HCT116 (cell line): ENCODE measurements at regions not wholly inside any gene's neighbourhood (a gene's known extent, or its start where the extent isn't known, plus 50 kb on each side); places are given as distances from the start of the nearest gene placed in this dataset.

Source experiments
- ATAC-seq: fragments of 200-7000 bp; cut with Tn5 transposase; 2 replicates; pipeline ENCODE4 v1.9.1; 2020; ENCODE audit warnings: mild to moderate bottlenecking, moderate library complexity
- BruUV-seq: library from RNA; stranded (reverse); fragments of 400-500 nt; replicated peaks from 2 replicates; lab custom pipeline; 2021; lab: Mats Ljungman, UMichigan
- CTCF ChIA-PET: fragments of 300-600 bp; sonication (Branson Sonifier 250); formaldehyde crosslinking; loops from one replicate; lab custom pipeline; 2021; ENCODE audit warnings: antibody characterized with exemption; lab: Charles Lee
- POLR2A ChIA-PET: fragments of 300-600, 350-600 bp; sonication (Branson Sonifier 250); formaldehyde crosslinking; loops from one replicate; lab custom pipeline; 2021; ENCODE audit warnings: antibody characterized with exemption; lab: Charles Lee
- RAD21 ChIA-PET, 2 experiments: fragments of 300-600 bp; sonication (Branson Sonifier 250); formaldehyde crosslinking; loops; one replicate each; lab custom pipeline; 2023; ENCODE audit warnings: low total read pairs in 2 of 2; ENCODE audit not compliant: uncharacterized antibody in 2 of 2, unreplicated experiment in 2 of 2, low non-redundant PET in 1 of 2; lab: Charles Lee
- DNase-seq: peaks from one replicate; pipeline ENCODE4 v3.0.0-alpha.2; 2010; ENCODE audit warnings: low read depth, low spot score
- H2AFZ ChIP-seq: fragments of 200-600 bp; shearing (Covaris generic), sonication (generic); 2 replicates; pipeline ENCODE4 v1.6.1; 2017; ENCODE audit warnings: low read depth, mixed run types, mixed read lengths, antibody characterized with exemption, low read length; ENCODE audit not compliant: poor library complexity, severe bottlenecking
- H3K27ac ChIP-seq: 2 replicates; pipeline ENCODE4 v1.5.1; 2012; ENCODE audit warnings: low read depth, low read length
- H3K27me3 ChIP-seq: fragments of 200-600 bp; sonication (generic); 2 replicates; pipeline ENCODE4 v1.6.1; 2016; ENCODE audit warnings: mixed run types, low read length, mixed read lengths; ENCODE audit not compliant: insufficient read depth
- H3K36me3 ChIP-seq, 2 experiments: fragments of 200-500 bp in 1 of 2; fragments of 200-600 bp in 1 of 2; sonication (Bioruptor generic) in 1 of 2; sonication (generic) in 1 of 2; 2 replicates each; pipeline versions ENCODE4 v1.5.1 to v1.6.1; 2014 to 2016; ENCODE audit warnings: low read length in 2 of 2, inconsistent platforms in 1 of 2, mixed read lengths in 1 of 2, mixed run types in 1 of 2; ENCODE audit not compliant: insufficient read depth in 2 of 2, control insufficient read depth in 1 of 2
- H3K4me1 ChIP-seq, 2 experiments: fragments of 200-600 bp in 1 of 2; sonication (generic) in 1 of 2; 2 replicates each; pipeline versions ENCODE4 v1.5.1 to v1.6.1; 2012 to 2017; ENCODE audit warnings: low read length in 2 of 2, inconsistent platforms in 1 of 2, mild to moderate bottlenecking in 1 of 2, mixed read lengths in 1 of 2, mixed run types in 1 of 2, moderate library complexity in 1 of 2; ENCODE audit not compliant: insufficient read depth in 2 of 2, control insufficient read depth in 1 of 2
- H3K4me2 ChIP-seq: fragments of 200-600 bp; sonication (generic); 2 replicates; pipeline ENCODE4 v1.6.1; 2017; ENCODE audit warnings: mixed run types, low read length, mixed read lengths
- H3K4me3 ChIP-seq, 2 experiments: fragments of 200-600 bp in 1 of 2; sonication (generic) in 1 of 2; replicated peaks in 1 of 2; 2 replicates each; pipeline ENCODE4 v1.5.1; 2011 to 2016; ENCODE audit warnings: low read length in 2 of 2, control low read depth in 1 of 2, low read depth in 1 of 2, mild to moderate bottlenecking in 1 of 2, mixed read lengths in 1 of 2, mixed run types in 1 of 2
- H3K79me2 ChIP-seq: fragments of 200-600 bp; sonication (generic); 2 replicates; pipeline ENCODE4 v1.6.1; 2017; ENCODE audit warnings: mild to moderate bottlenecking, mixed run types, low read length, moderate library complexity, mixed read lengths; ENCODE audit not compliant: insufficient read depth
- H3K9ac ChIP-seq: fragments of 200-600 bp; sonication (generic); 2 replicates; pipeline ENCODE4 v1.6.1; 2016; ENCODE audit warnings: low read length, mixed read lengths
- H3K9me2 ChIP-seq: fragments of 200-600 bp; sonication (generic), shearing (Covaris generic); 2 replicates; pipeline ENCODE4 v1.6.1; 2017; ENCODE audit warnings: mixed run types, mild to moderate bottlenecking, moderate library complexity; ENCODE audit not compliant: insufficient read depth
- H3K9me3 ChIP-seq, 2 experiments: fragments of 200-500 bp in 1 of 2; fragments of 200-600 bp in 1 of 2; sonication (Bioruptor generic) in 1 of 2; sonication (generic) in 1 of 2; 2 replicates each; pipeline ENCODE4 v1.6.1; 2014 to 2017; ENCODE audit warnings: low read length in 2 of 2, mixed read lengths in 2 of 2, inconsistent platforms in 1 of 2, low read depth in 1 of 2, mild to moderate bottlenecking in 1 of 2, mixed run types in 1 of 2, moderate library complexity in 1 of 2; ENCODE audit not compliant: control insufficient read depth in 1 of 2, insufficient read depth in 1 of 2
- H4K20me1 ChIP-seq: fragments of 200-600 bp; sonication (generic), shearing (Covaris generic); 2 replicates; pipeline ENCODE4 v1.6.1; 2017; ENCODE audit warnings: mixed run types, mild to moderate bottlenecking, moderate library complexity; ENCODE audit not compliant: insufficient read depth
- CBX3 ChIP-seq: IDR thresholded peaks from 2 replicates; pipeline ENCODE4 v1.6.1; 2012; ENCODE audit warnings: low read depth
- EGR1 ChIP-seq: IDR thresholded peaks from 2 replicates; pipeline ENCODE4 v1.6.1; 2012; ENCODE audit warnings: low read depth
- EZH2 ChIP-seq: fragments of 200-600 bp; sonication (generic); IDR thresholded peaks from 2 replicates; pipeline ENCODE4 v1.6.1; 2017; ENCODE audit warnings: antibody characterized with exemption, mixed run types
- EZH2phosphoT487 ChIP-seq: fragments of 200-600 bp; IDR thresholded peaks from 2 replicates; pipeline ENCODE4 v1.6.1; 2018; ENCODE audit warnings: antibody characterized with exemption, borderline replicate concordance
- FOSL1 ChIP-seq: IDR thresholded peaks from 2 replicates; pipeline ENCODE4 v1.6.1; 2012; ENCODE audit warnings: low read depth
- JUND ChIP-seq: IDR thresholded peaks from 2 replicates; pipeline ENCODE4 v1.6.1; 2012
- POLR2A ChIP-seq: IDR thresholded peaks from 2 replicates; pipeline ENCODE4 v1.7.0; 2011; ENCODE audit warnings: borderline replicate concordance; ENCODE audit not compliant: insufficient read depth, insufficient read length; ENCODE audit errors: extremely low read depth
- POLR2AphosphoS5 ChIP-seq: IDR thresholded peaks from 2 replicates; pipeline ENCODE4 v1.6.1; 2011; ENCODE audit warnings: mild to moderate bottlenecking, low read depth, low read length, moderate library complexity
- SIN3A ChIP-seq: IDR thresholded peaks from 2 replicates; pipeline ENCODE4 v1.6.1; 2012; ENCODE audit warnings: low read depth
- SP1 ChIP-seq: IDR thresholded peaks from 2 replicates; pipeline ENCODE4 v1.6.1; 2012; ENCODE audit warnings: low read depth
- TCF7L2 ChIP-seq: IDR thresholded peaks from 2 replicates; pipeline ENCODE4 v1.7.0; 2011; ENCODE audit warnings: borderline replicate concordance, inconsistent platforms; ENCODE audit not compliant: insufficient read depth, insufficient read length; ENCODE audit errors: extremely low read depth
- YY1 ChIP-seq: IDR thresholded peaks from 2 replicates; pipeline ENCODE4 v1.6.1; 2011; ENCODE audit warnings: low read length, low read depth, moderate library complexity, mild to moderate bottlenecking; ENCODE audit not compliant: insufficient replicate concordance; ENCODE audit errors: extremely low read depth
- ZFX ChIP-seq: fragments of 450-650 bp; IDR thresholded peaks from 2 replicates; pipeline ENCODE4 v1.6.1; 2017
- intact Hi-C: fragments of 100-400 bp; cut with micrococcal nuclease; formaldehyde crosslinking; loops from 2 replicates; pipeline ENCODE4 v1.10.0; 2022
- TF ChIP-seq, protein P1 (sequence below): IDR thresholded peaks from 2 replicates; pipeline ENCODE4 v1.6.1; 2012
- TF ChIP-seq, protein P2 (sequence below): IDR thresholded peaks from 2 replicates; pipeline ENCODE4 v1.6.1; 2012
- TF ChIP-seq, protein P3 (sequence below), 3 experiments: fragments of 200-600 bp in 1 of 3; sonication (generic) in 1 of 3; IDR thresholded peaks in 2 of 3; conservative IDR thresholded peaks in 1 of 3; 2 replicates each; pipeline ENCODE4 v1.5.1; 2012 to 2017; ENCODE audit warnings: low read depth in 2 of 3, low read length in 2 of 3, antibody characterized with exemption in 1 of 3, borderline replicate concordance in 1 of 3, control low read depth in 1 of 3, mild to moderate bottlenecking in 1 of 3, mixed read lengths in 1 of 3, mixed run types in 1 of 3, moderate library complexity in 1 of 3; ENCODE audit not compliant: insufficient read depth in 1 of 3
- TF ChIP-seq, protein P4 (sequence below): IDR thresholded peaks from 2 replicates; pipeline ENCODE4 v1.6.1; 2012; ENCODE audit warnings: low read depth

DNA sequence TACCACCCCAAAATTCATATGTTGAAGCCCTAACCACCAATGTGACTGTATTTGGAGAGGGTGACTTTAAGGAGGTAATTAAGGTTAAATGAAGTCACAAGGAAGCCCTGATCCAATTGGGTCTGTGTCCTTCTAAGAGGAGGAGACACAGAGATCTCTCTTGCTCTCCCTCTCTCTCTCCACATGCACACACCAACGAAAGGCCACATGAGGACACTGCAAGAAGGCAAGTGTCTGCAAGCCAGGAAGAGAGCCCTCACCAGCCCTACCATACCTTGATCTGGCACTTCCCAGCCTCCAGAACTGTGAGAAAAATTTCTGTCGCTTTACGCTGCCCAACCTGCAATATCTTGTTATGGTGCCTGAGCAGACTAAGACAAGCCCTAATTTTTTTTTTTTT is 56.0 kb upstream of the NEBL start:
- no TSS peak for BruUV-seq
- Histone ChIP-seq H2AFZ (no peak overlapping the region), H3K4me2 (no peak overlapping the region), H4K20me1 (no peaks in the 10 kb centered on the region), H3K4me3 (no peak overlapping the region), H3K79me2 (no peaks in the 10 kb centered on the region), H3K9me2 (no peaks in the 10 kb centered on the region), H3K36me3 (no peaks in the 10 kb centered on the region), H3K4me1 (no peaks in the 10 kb centered on the region), H3K27me3 (no peaks in the 10 kb centered on the region), H3K9ac (no peak overlapping the region), H3K27ac (no peak overlapping the region), H3K9me3 (no peaks in the 10 kb centered on the region)
- TF ChIP-seq CBX3 (no peak), TCF7L2 (no peak), ZFX (no peak), YY1 (no peak), SIN3A (no peak)
- TF ChIP-seq, protein P1, sequence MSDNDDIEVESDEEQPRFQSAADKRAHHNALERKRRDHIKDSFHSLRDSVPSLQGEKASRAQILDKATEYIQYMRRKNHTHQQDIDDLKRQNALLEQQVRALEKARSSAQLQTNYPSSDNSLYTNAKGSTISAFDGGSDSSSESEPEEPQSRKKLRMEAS: no peak
- intact Hi-C loops: no loop called here
- ATAC-seq (no peak), DNase-seq (no peak)
- RAD21 ChIA-PET: no interaction called here
- CTCF ChIA-PET: no interaction called here
- POLR2A ChIA-PET: no interaction called here

DNA sequence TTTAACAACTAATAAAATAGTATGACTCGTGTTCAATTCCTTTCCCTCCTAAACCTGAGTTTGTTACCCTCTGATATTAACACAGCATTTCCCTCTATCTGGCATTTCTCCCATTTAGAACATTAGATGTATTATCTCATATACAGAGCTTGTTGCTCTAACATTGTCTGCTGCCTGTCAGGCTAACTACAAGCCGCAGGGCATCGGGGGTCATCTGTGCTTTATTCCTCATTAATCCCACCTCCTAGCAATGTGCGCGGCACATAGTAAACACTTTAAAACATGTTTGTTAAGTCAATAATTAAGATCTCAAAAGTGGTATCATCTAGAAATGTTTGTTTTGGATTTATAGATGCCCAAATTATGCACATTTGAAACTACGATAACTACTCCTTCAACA is 52.9 kb upstream of the NEBL start:
- no peak overlapping the region for H3K9ac ChIP-seq
- no TSS peak for BruUV-seq
- intact Hi-C loops: no loop called here
- H3K4me2 ChIP-seq: no peak overlapping the region
- no peaks in the 10 kb centered on the region for H3K36me3 ChIP-seq
- H3K4me3 ChIP-seq: no peak overlapping the region
- ChIA-PET POLR2A (no interaction called here), CTCF (no interaction called here), RAD21 (no interaction called here)
- no peak overlapping the region for H2AFZ ChIP-seq
- no peaks in the 10 kb centered on the region for H3K27me3 ChIP-seq
- no peak for DNase-seq
- no peaks in the 10 kb centered on the region for H3K9me3 ChIP-seq
- no peaks in the 10 kb centered on the region for H4K20me1 ChIP-seq
- no peak for ATAC-seq
- H3K9me2 ChIP-seq: no peaks in the 10 kb centered on the region
- H3K27ac ChIP-seq: no peak overlapping the region
- no peaks in the 10 kb centered on the region for H3K4me1 ChIP-seq
- H3K79me2 ChIP-seq: no peaks in the 10 kb centered on the region
- TF ChIP-seq EZH2phosphoT487: no peak
- no peak for TF ChIP-seq JUND
- no peak for TF ChIP-seq EZH2
- no peak for TF ChIP-seq EGR1
- TF ChIP-seq, protein P2, sequence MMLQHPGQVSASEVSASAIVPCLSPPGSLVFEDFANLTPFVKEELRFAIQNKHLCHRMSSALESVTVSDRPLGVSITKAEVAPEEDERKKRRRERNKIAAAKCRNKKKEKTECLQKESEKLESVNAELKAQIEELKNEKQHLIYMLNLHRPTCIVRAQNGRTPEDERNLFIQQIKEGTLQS: no peak
- TF ChIP-seq FOSL1: no peak
- TF ChIP-seq SIN3A: no peak
- TF ChIP-seq, protein P3, sequence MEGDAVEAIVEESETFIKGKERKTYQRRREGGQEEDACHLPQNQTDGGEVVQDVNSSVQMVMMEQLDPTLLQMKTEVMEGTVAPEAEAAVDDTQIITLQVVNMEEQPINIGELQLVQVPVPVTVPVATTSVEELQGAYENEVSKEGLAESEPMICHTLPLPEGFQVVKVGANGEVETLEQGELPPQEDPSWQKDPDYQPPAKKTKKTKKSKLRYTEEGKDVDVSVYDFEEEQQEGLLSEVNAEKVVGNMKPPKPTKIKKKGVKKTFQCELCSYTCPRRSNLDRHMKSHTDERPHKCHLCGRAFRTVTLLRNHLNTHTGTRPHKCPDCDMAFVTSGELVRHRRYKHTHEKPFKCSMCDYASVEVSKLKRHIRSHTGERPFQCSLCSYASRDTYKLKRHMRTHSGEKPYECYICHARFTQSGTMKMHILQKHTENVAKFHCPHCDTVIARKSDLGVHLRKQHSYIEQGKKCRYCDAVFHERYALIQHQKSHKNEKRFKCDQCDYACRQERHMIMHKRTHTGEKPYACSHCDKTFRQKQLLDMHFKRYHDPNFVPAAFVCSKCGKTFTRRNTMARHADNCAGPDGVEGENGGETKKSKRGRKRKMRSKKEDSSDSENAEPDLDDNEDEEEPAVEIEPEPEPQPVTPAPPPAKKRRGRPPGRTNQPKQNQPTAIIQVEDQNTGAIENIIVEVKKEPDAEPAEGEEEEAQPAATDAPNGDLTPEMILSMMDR (IDR thresholded peaks at IDR 0.05 in 2 of 3, conservative IDR thresholded peaks at IDR 0.05 in 1 of 3; ENCODE audit: borderline replicate concordance in 1 of 3, insufficient read depth in 1 of 3, low read depth in 2 of 3, low read length in 2 of 3): no peak
- no peak for TF ChIP-seq TCF7L2
- no peak for TF ChIP-seq SP1
- TF ChIP-seq, protein P4, sequence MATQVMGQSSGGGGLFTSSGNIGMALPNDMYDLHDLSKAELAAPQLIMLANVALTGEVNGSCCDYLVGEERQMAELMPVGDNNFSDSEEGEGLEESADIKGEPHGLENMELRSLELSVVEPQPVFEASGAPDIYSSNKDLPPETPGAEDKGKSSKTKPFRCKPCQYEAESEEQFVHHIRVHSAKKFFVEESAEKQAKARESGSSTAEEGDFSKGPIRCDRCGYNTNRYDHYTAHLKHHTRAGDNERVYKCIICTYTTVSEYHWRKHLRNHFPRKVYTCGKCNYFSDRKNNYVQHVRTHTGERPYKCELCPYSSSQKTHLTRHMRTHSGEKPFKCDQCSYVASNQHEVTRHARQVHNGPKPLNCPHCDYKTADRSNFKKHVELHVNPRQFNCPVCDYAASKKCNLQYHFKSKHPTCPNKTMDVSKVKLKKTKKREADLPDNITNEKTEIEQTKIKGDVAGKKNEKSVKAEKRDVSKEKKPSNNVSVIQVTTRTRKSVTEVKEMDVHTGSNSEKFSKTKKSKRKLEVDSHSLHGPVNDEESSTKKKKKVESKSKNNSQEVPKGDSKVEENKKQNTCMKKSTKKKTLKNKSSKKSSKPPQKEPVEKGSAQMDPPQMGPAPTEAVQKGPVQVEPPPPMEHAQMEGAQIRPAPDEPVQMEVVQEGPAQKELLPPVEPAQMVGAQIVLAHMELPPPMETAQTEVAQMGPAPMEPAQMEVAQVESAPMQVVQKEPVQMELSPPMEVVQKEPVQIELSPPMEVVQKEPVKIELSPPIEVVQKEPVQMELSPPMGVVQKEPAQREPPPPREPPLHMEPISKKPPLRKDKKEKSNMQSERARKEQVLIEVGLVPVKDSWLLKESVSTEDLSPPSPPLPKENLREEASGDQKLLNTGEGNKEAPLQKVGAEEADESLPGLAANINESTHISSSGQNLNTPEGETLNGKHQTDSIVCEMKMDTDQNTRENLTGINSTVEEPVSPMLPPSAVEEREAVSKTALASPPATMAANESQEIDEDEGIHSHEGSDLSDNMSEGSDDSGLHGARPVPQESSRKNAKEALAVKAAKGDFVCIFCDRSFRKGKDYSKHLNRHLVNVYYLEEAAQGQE: no peak
- TF ChIP-seq, protein P1: no peak
- no peak for TF ChIP-seq POLR2AphosphoS5
- TF ChIP-seq POLR2A: no peak
